CMK (cell line): ENCODE measurements at regions not wholly inside any gene's neighbourhood (a gene's known extent, or its start where the extent isn't known, plus 50 kb on each side); places are given as distances from the start of the nearest gene placed in this dataset.
"Not testable (repeated sequence)": the region's sequence is repeated elsewhere in the genome, so short reads cannot be mapped to it uniquely, and the experiment has no call there.

Experiments used
- DNase-seq: peaks from one replicate; pipeline ENCODE4 v3.0.0-alpha.2; 2010; ENCODE audit warnings: low read depth

- DNase-seq, result no peak
These were observed 141.0 kb downstream of the TFAP2C start for GRCh38 chr20:56769921-56770600.

- DNase-seq, result no peak
These were observed 144.6 kb downstream of the TFAP2C start for GRCh38 chr20:56773749-56774148.

GRCh38 chr20:56774873-56775272 lies 145.8 kb downstream of the TFAP2C start:
- no peak for DNase-seq

GRCh38 chr20:56776345-56776744 lies 147.2 kb downstream of the TFAP2C start:
- no peak for DNase-seq

- no peak for DNase-seq
These were observed 149.7 kb downstream of the TFAP2C start for GRCh38 chr20:56778765-56779195.

- DNase-seq, result no peak
These were observed 150.5 kb downstream of the TFAP2C start for GRCh38 chr20:56779452-56780143.

- no peak for DNase-seq
These were observed 151.2 kb downstream of the TFAP2C start for GRCh38 chr20:56780266-56780665.

- DNase-seq, result no peak
These were observed 152.1 kb downstream of the TFAP2C start for GRCh38 chr20:56781108-56781739.

GRCh38 chr20:56781987-56782560 lies 153.0 kb downstream of the TFAP2C start:
- not testable (repeated sequence) for DNase-seq

- not testable (repeated sequence) for DNase-seq
These were observed 153.7 kb downstream of the TFAP2C start for GRCh38 chr20:56782814-56783213.

GRCh38 chr20:56783826-56784225 lies 154.7 kb downstream of the TFAP2C start:
- no peak for DNase-seq

GRCh38 chr20:56786503-56786902 lies 157.4 kb downstream of the TFAP2C start:
- DNase-seq, result no peak

- no peak for DNase-seq
These were observed 159.1 kb downstream of the TFAP2C start for GRCh38 chr20:56788041-56788670.

- DNase-seq, result no peak
These were observed 159.8 kb downstream of the TFAP2C start for GRCh38 chr20:56788671-56789610.

GRCh38 chr20:56793916-56794315 lies 164.8 kb downstream of the TFAP2C start:
- DNase-seq, result no peak

- DNase-seq, result no peak
These were observed 166.4 kb downstream of the TFAP2C start for GRCh38 chr20:56795492-56795891.

- DNase-seq, result peak; percentile 2
These were observed 167.2 kb downstream of the TFAP2C start for GRCh38 chr20:56796345-56796744.

- DNase-seq, result no peak
These were observed 167.9 kb downstream of the TFAP2C start for GRCh38 chr20:56797023-56797422.

GRCh38 chr20:56798634-56799033 lies 169.5 kb downstream of the TFAP2C start:
- no peak for DNase-seq

GRCh38 chr20:56799187-56799586 lies 170.1 kb downstream of the TFAP2C start:
- no peak for DNase-seq

GRCh38 chr20:56800088-56800487 lies 171.0 kb downstream of the TFAP2C start:
- DNase-seq, result no peak
